ENCODE measurements at regions not wholly inside any gene's neighbourhood (a gene's known extent, or its start where the extent isn't known, plus 50 kb on each side); places are given as distances from the start of the nearest gene placed in this dataset.

GRCh38 chr1:185498207-185498606 is 181.2 kb upstream of the IVNS1ABP start:
- no peak for DNase-seq

- no peak for DNase-seq
These were observed 180.1 kb upstream of the IVNS1ABP start for GRCh38 chr1:185497177-185497576.

- no peak for DNase-seq
These were observed 178.9 kb upstream of the IVNS1ABP start for GRCh38 chr1:185495898-185496297.

GRCh38 chr1:185495007-185495406 is 178.0 kb upstream of the IVNS1ABP start:
- no peak for DNase-seq

GRCh38 chr1:185492089-185492825 is 175.2 kb upstream of the IVNS1ABP start:
- no peak for DNase-seq

- DNase-seq: no peak
These were observed 174.6 kb upstream of the IVNS1ABP start for GRCh38 chr1:185491604-185492003.

- DNase-seq: no peak
These were observed 173.9 kb upstream of the IVNS1ABP start for GRCh38 chr1:185490924-185491323.

- no peak for DNase-seq
These were observed 172.4 kb upstream of the IVNS1ABP start for GRCh38 chr1:185489406-185489805.

- DNase-seq: no peak
These were observed 171.8 kb upstream of the IVNS1ABP start for GRCh38 chr1:185488808-185489207.

- DNase-seq: no peak
These were observed 170.9 kb upstream of the IVNS1ABP start for GRCh38 chr1:185487936-185488335.

- peak; percentile 16 for DNase-seq
These were observed 170.0 kb upstream of the IVNS1ABP start for GRCh38 chr1:185487026-185487425.

- no peak for DNase-seq
These were observed 169.3 kb upstream of the IVNS1ABP start for GRCh38 chr1:185486346-185486745.

- peak; percentile 99 for DNase-seq
These were observed 166.8 kb upstream of the IVNS1ABP start for GRCh38 chr1:185483664-185484450.

- DNase-seq: no peak
These were observed 166.2 kb upstream of the IVNS1ABP start for GRCh38 chr1:185483217-185483616.

- DNase-seq: peak; percentile 90
These were observed 163.5 kb upstream of the IVNS1ABP start for GRCh38 chr1:185480545-185480944.

GRCh38 chr1:185479796-185480195 is 162.8 kb upstream of the IVNS1ABP start:
- no peak for DNase-seq

- no peak for DNase-seq
These were observed 161.8 kb upstream of the IVNS1ABP start for GRCh38 chr1:185478877-185479276.

GRCh38 chr1:185477638-185478580 is 160.9 kb upstream of the IVNS1ABP start:
- no peak for DNase-seq

- no peak for DNase-seq
These were observed 157.6 kb upstream of the IVNS1ABP start for GRCh38 chr1:185474440-185475149.

GRCh38 chr1:185473186-185473585 is 156.1 kb upstream of the IVNS1ABP start:
- peak; percentile 28 for DNase-seq

GRCh38 chr1:185468626-185469025 is 151.6 kb upstream of the IVNS1ABP start:
- DNase-seq: peak; percentile 68

- DNase-seq: no peak
These were observed 150.1 kb upstream of the IVNS1ABP start for GRCh38 chr1:185467122-185467521.

Measured in fibroblast of skin of back (primary cell).